Heart right ventricle (tissue), 16 donors: ENCODE measurements at regions not wholly inside any gene's neighbourhood (a gene's known extent, or its start where the extent isn't known, plus 50 kb on each side); places are given as distances from the start of the nearest gene placed in this dataset.

Source experiments
- ATAC-seq, 8 donors: fragments of 200-7000 bp; cut with Tn5 transposase; one replicate each; pipeline ENCODE4 v1.9.1; 2020; ENCODE audit warnings: mild to moderate bottlenecking in 8 of 8, moderate library complexity in 8 of 8, moderate number of reproducible peaks in 1 of 8
- DNase-seq, 2 donors: peaks; one replicate each; pipeline ENCODE4 v3.0.0-alpha.2; 2020
- H3K27ac ChIP-seq, 10 donors: fragments of 200-600 bp; sonication (generic) in 2 of 10; one replicate each; pipeline versions ENCODE4 v1.5.0 to v1.8.0; 2020 to 2022; ENCODE audit warnings: mild to moderate bottlenecking in 3 of 10
- H3K27me3 ChIP-seq, 7 donors: fragments of 200-600 bp; one replicate each; pipeline ENCODE4 v1.8.0; 2021 to 2022; ENCODE audit warnings: mild to moderate bottlenecking in 2 of 7
- H3K36me3 ChIP-seq, 9 donors: fragments of 200-600 bp; sonication (generic) in 1 of 9; one replicate each; pipeline versions ENCODE4 v1.5.0 to v1.8.0; 2020 to 2022; ENCODE audit warnings: mild to moderate bottlenecking in 2 of 9
- H3K4me1 ChIP-seq, 9 donors: fragments of 200-600 bp; sonication (generic) in 1 of 9; one replicate each; pipeline versions ENCODE4 v1.5.0 to v1.8.0; 2020 to 2022; ENCODE audit warnings: mild to moderate bottlenecking in 4 of 9
- H3K4me3 ChIP-seq, 10 donors: fragments of 200-600 bp; sonication (generic) in 2 of 10; one replicate each; pipeline versions ENCODE4 v1.5.0 to v1.8.0; 2020 to 2022; ENCODE audit warnings: mild to moderate bottlenecking in 7 of 10, moderate library complexity in 2 of 10
- H3K9me3 ChIP-seq, 11 donors: fragments of 200-600 bp in 10 of 11; sonication (generic) in 2 of 11; one replicate each; pipeline versions ENCODE4 v1.5.0 to v1.8.0; 2013 to 2022; ENCODE audit warnings: mild to moderate bottlenecking in 2 of 11, control low read depth in 1 of 11, moderate library complexity in 1 of 11
- CTCF ChIP-seq, 9 donors: fragments of 200-600 bp; sonication (generic) in 2 of 9; IDR thresholded peaks; one replicate each; pipeline versions ENCODE4 v1.5.0 to v1.8.0; 2021 to 2022; ENCODE audit warnings: antibody characterized with exemption in 9 of 9, mild to moderate bottlenecking in 5 of 9, moderate library complexity in 1 of 9
- WGBS, 2 donors: extraction: QIAGEN DNeasy Blood & Tissue Kit; methylation state at CpG; one replicate each; pipeline ENCODE4 v1.1.7; 2013; ENCODE audit warnings: inconsistent platforms in 1 of 2; 5-methylcytosine and 5-hydroxymethylcytosine counted together
- intact Hi-C, 10 donors: fragments of 100-400 bp; cut with DNase I; formaldehyde crosslinking; loops; one replicate each; pipeline versions ENCODE4 v1.11.1 to v1.14.2; 2022
- donor health status: Arrhythmogenic right ventricular cardiomyopathy.
- donor health status: ischemic (EF 13 %, LVEDD 7.1; RV severe dilation, severe dysfunction).
- donor health status: healthy with polysubstance abuse.
- donor health status: DM: no; HTN: yes; CAD: no.
- donor health status: DM: no; HTN: no; CAD: no.
- donor health status: ischemic (EF 25% LVEDD 6.9; RV normal size, moderate dysfunction).
- donor health status: ischemic (EF 25% LVEDD 5.7; RV mildly dilated, moderate dysfunction).
- donor health status: healthy.
- donor health status: DM: yes; HTN: yes; CAD: no.
- donor health status: Ischemic cardiomyopathy.
- donor health status: ischemic (EF 35%, LVEDD 5.7; RV mildly dilated, moderate dysfunction).
- donor health status: nonischemic (EF 11% LVEDD 7.7; RV severe dilation, severe dysfunction).
- donor health status: DM: yes; HTN: yes; CAD: no.
- donor health status: PGD.
- donor health status: ischemic (EF 29% LVEDD 5.4; RV normal size, mild dysfunction).
- donor health status: nonischemic (EF 23%, LVEDD 6.1; RV moderate dilation, normal function).

DNA sequence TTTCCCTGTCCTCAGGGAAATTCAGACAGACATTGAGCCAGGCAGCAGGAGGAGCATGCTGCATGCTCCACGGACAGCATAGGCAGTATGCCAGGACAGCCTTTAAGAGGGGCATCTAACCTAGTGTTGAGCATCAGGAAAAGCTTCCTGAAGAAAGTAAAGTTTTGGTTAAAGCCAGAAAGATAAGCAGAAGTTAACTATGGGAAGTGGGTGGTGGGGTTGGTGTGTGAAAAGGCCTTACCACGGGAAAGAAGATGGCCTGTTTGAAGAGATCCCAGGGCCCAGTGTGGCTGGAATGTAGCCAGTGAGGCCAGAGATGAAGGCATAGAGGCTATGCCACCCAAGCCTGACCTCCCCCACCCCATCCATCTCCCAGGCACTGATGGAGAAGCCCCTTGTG is 102.4 kb upstream of the PLXNA4 start:
- Histone ChIP-seq H3K9me3 (no peaks in the 10 kb centered on the region), H3K27me3 (peaks cover 0 to 8% (median 0%) of the 10 kb centered on the region in 7 donors), H3K36me3 (no peaks in the 10 kb centered on the region), H3K4me3 (no peak overlapping the region), H3K27ac (no peak overlapping the region), H3K4me1 (no peaks in the 10 kb centered on the region)
- DNase-seq (no peak), ATAC-seq (no peak)
- intact Hi-C loops = no loop called here
- TF ChIP-seq CTCF (IDR thresholded peaks at IDR 0.05) = no peak
- WGBS, 2 donors = 56 to 71% methylated on average over 2 of the region's 2 CpGs

- Histone ChIP-seq H3K27ac (no peak overlapping the region), H3K9me3 (no peaks in the 10 kb centered on the region), H3K27me3 (peaks cover 0 to 4% (median 0%) of the 10 kb centered on the region in 7 donors), H3K4me3 (no peak overlapping the region), H3K4me1 (no peaks in the 10 kb centered on the region), H3K36me3 (no peaks in the 10 kb centered on the region)
- 67 to 74% methylated on average over 5 of the region's 5 CpGs for WGBS, 2 donors
- ATAC-seq (no peak), DNase-seq (no peak)
- intact Hi-C loops = no loop called here
- TF ChIP-seq CTCF (IDR thresholded peaks at IDR 0.05) = no peak
Observed at GRCh38 chr7:132677918-132678317, 101.6 kb upstream of the PLXNA4 start.

- H3K4me3 ChIP-seq = no peak overlapping the region
- no peaks in the 10 kb centered on the region for H3K4me1 ChIP-seq
- no peak overlapping the region for H3K27ac ChIP-seq
- TF ChIP-seq CTCF (IDR thresholded peaks at IDR 0.05) = no peak
- intact Hi-C loops = no loop called here
- H3K36me3 ChIP-seq = no peaks in the 10 kb centered on the region
- no peak for ATAC-seq
- no peak for DNase-seq
- 87 to 88% methylated on average over 9 of the region's 9 CpGs for WGBS, 2 donors
- no peaks in the 10 kb centered on the region for H3K9me3 ChIP-seq
- H3K27me3 ChIP-seq = no peaks in the 10 kb centered on the region
Observed at GRCh38 chr7:132672200-132672990, 96.1 kb upstream of the PLXNA4 start.

- no peak for DNase-seq
- no peaks in the 10 kb centered on the region for H3K27me3 ChIP-seq
- ATAC-seq = no peak
- no peaks in the 10 kb centered on the region for H3K9me3 ChIP-seq
- H3K4me3 ChIP-seq = no peak overlapping the region
- intact Hi-C loops = no loop called here
- H3K36me3 ChIP-seq = no peaks in the 10 kb centered on the region
- peaks cover 0 to 11% (median 0%) of the 10 kb centered on the region in 9 donors for H3K4me1 ChIP-seq
- 94 to 100% methylated on average over 2 of the region's 2 CpGs for WGBS, 2 donors
- no peak overlapping the region for H3K27ac ChIP-seq
- no peak for TF ChIP-seq CTCF (IDR thresholded peaks at IDR 0.05)
Observed at GRCh38 chr7:132666774-132667172, 90.5 kb upstream of the PLXNA4 start.
